ENCODE measurements at regions not wholly inside any gene's neighbourhood (a gene's known extent, or its start where the extent isn't known, plus 50 kb on each side); places are given as distances from the start of the nearest gene placed in this dataset.

GRCh38 chr12:59115995-59116394 is 195.7 kb upstream of the LRIG3 start:
- Histone ChIP-seq H3K4me3 (ENCODE audit: control extremely low read depth in 1 of 5, extremely low read depth in 1 of 5, insufficient read depth in 1 of 5, low read depth in 2 of 5, low read length in 4 of 5) (no peak overlapping the region), H3K27me3 (replicated peaks in 1 of 4; ENCODE audit: control extremely low read depth in 1 of 4, control insufficient read depth in 3 of 4, insufficient read depth in 4 of 4, low read length in 3 of 4) (no peaks in the 10 kb centered on the region), H4K20me1 (ENCODE audit: control insufficient read depth, insufficient read depth, low read length, poor library complexity, severe bottlenecking) (no peaks in the 10 kb centered on the region), H3K27ac (ENCODE audit: low read length in 2 of 2) (no peak overlapping the region), H2AFZ (ENCODE audit: insufficient read depth, low read depth, low read length, poor library complexity, severe bottlenecking) (no peak overlapping the region), H3K9me3 (ENCODE audit: control extremely low read depth in 1 of 3, control insufficient read depth in 2 of 3, insufficient read depth in 1 of 3, low read length in 2 of 3) (no peaks in the 10 kb centered on the region), H3K79me2 (ENCODE audit: control insufficient read depth, insufficient read depth, low read length) (no peaks in the 10 kb centered on the region), H3K4me2 (replicated peaks; ENCODE audit: low read depth, low read length, poor library complexity, severe bottlenecking) (no peak overlapping the region), H3K4me1 (ENCODE audit: control insufficient read depth in 2 of 2, insufficient read depth in 2 of 2, low read length in 2 of 2) (no peaks in the 10 kb centered on the region), H3K9ac (ENCODE audit: low read length) (no peak overlapping the region), H3K36me3 (replicated peaks in 1 of 2; ENCODE audit: control extremely low read depth in 1 of 2, control insufficient read depth in 1 of 2, extremely low read depth in 1 of 2, insufficient read depth in 2 of 2, low read length in 1 of 2) (no peaks in the 10 kb centered on the region)
- no peaks in the 10 kb centered on the region for H3K27me3 Mint-ChIP-seq
- ATAC-seq (ENCODE audit: low read depth) = no peak
- TF ChIP-seq EZH2 (IDR thresholded peaks at IDR 0.05; ENCODE audit: borderline replicate concordance, insufficient read depth, low read depth, low read length, poor library complexity, severe bottlenecking) = no peak
- no peaks in the 10 kb centered on the region for H3K4me1 Mint-ChIP-seq
- H3K27ac Mint-ChIP-seq = no peak overlapping the region
- H3K9me3 Mint-ChIP-seq (ENCODE audit: insufficient read depth) = no peaks in the 10 kb centered on the region
- POLR2A ChIA-PET = no interaction called here
- intact Hi-C loops (cut with micrococcal nuclease) = no loop called here
- no peak for DNase-seq
- H3K4me3 Mint-ChIP-seq = no peak overlapping the region
- CTCF ChIA-PET = interaction anchor here (1.3 kb wide), 1 partner anchor 13 kb away, joined by 3 read pairs; no protein-coding TSS in a partner anchor
- WGBS (ENCODE audit: insufficient coverage) = 100% methylated on average over 1 of the region's 1 CpG

- ChIA-PET POLR2A (no interaction called here), CTCF (interaction anchor here (1.3 kb wide), 1 partner anchor 14 kb away, joined by 3 read pairs; no protein-coding TSS in a partner anchor)
- Histone ChIP-seq H3K4me3 (ENCODE audit: control extremely low read depth in 1 of 5, extremely low read depth in 1 of 5, insufficient read depth in 1 of 5, low read depth in 2 of 5, low read length in 4 of 5) (no peak overlapping the region), H4K20me1 (ENCODE audit: control insufficient read depth, insufficient read depth, low read length, poor library complexity, severe bottlenecking) (no peaks in the 10 kb centered on the region), H3K27me3 (replicated peaks in 1 of 4; ENCODE audit: control extremely low read depth in 1 of 4, control insufficient read depth in 3 of 4, insufficient read depth in 4 of 4, low read length in 3 of 4) (no peaks in the 10 kb centered on the region), H2AFZ (ENCODE audit: insufficient read depth, low read depth, low read length, poor library complexity, severe bottlenecking) (no peak overlapping the region), H3K9me3 (ENCODE audit: control extremely low read depth in 1 of 3, control insufficient read depth in 2 of 3, insufficient read depth in 1 of 3, low read length in 2 of 3) (no peaks in the 10 kb centered on the region), H3K27ac (ENCODE audit: low read length in 2 of 2) (no peak overlapping the region), H3K9ac (ENCODE audit: low read length) (no peak overlapping the region), H3K4me2 (replicated peaks; ENCODE audit: low read depth, low read length, poor library complexity, severe bottlenecking) (no peak overlapping the region), H3K79me2 (ENCODE audit: control insufficient read depth, insufficient read depth, low read length) (no peaks in the 10 kb centered on the region), H3K36me3 (replicated peaks in 1 of 2; ENCODE audit: control extremely low read depth in 1 of 2, control insufficient read depth in 1 of 2, extremely low read depth in 1 of 2, insufficient read depth in 2 of 2, low read length in 1 of 2) (no peaks in the 10 kb centered on the region), H3K4me1 (ENCODE audit: control insufficient read depth in 2 of 2, insufficient read depth in 2 of 2, low read length in 2 of 2) (no peaks in the 10 kb centered on the region)
- Mint-ChIP-seq H3K27me3 (no peaks in the 10 kb centered on the region), H3K4me1 (no peaks in the 10 kb centered on the region), H3K9me3 (ENCODE audit: insufficient read depth) (no peaks in the 10 kb centered on the region), H3K27ac (no peak overlapping the region), H3K4me3 (no peak overlapping the region)
- ATAC-seq (ENCODE audit: low read depth) (no peak), DNase-seq (no peak)
- intact Hi-C loops (cut with micrococcal nuclease) = no loop called here
- 56% methylated on average over 1 of the region's 4 CpGs for WGBS (ENCODE audit: insufficient coverage)
- TF ChIP-seq, protein P1, sequence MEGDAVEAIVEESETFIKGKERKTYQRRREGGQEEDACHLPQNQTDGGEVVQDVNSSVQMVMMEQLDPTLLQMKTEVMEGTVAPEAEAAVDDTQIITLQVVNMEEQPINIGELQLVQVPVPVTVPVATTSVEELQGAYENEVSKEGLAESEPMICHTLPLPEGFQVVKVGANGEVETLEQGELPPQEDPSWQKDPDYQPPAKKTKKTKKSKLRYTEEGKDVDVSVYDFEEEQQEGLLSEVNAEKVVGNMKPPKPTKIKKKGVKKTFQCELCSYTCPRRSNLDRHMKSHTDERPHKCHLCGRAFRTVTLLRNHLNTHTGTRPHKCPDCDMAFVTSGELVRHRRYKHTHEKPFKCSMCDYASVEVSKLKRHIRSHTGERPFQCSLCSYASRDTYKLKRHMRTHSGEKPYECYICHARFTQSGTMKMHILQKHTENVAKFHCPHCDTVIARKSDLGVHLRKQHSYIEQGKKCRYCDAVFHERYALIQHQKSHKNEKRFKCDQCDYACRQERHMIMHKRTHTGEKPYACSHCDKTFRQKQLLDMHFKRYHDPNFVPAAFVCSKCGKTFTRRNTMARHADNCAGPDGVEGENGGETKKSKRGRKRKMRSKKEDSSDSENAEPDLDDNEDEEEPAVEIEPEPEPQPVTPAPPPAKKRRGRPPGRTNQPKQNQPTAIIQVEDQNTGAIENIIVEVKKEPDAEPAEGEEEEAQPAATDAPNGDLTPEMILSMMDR (IDR thresholded peaks at IDR 0.05) = no peak
- TF ChIP-seq EZH2 (IDR thresholded peaks at IDR 0.05; ENCODE audit: borderline replicate concordance, insufficient read depth, low read depth, low read length, poor library complexity, severe bottlenecking) = no peak
These were observed 195.2 kb upstream of the LRIG3 start for GRCh38 chr12:59115526-59115925.

Data from B cell (primary cell).